Activated T-helper 2 cell treated with anti-CD3 and anti-CD28 coated beads, Interferon-gamma antibody, Interleukin-2, Interleukin-4, amounts not matched to agents 10 μg/mL and 5 μg/mL and 100 μg/mL, durations not matched to agents 14 hours and 24 hours and 36 hours (primary cell): ENCODE measurements at regions not wholly inside any gene's neighbourhood (a gene's known extent, or its start where the extent isn't known, plus 50 kb on each side); places are given as distances from the start of the nearest gene placed in this dataset.
"Not testable (repeated sequence)": the region's sequence is repeated elsewhere in the genome, so short reads cannot be mapped to it uniquely, and the experiment has no call there.

Experiments used
- DNase-seq: peaks from one replicate; pipeline ENCODE4 v3.0.0; 2021; ENCODE audit warnings: low spot score
- H3K27ac Mint-ChIP-seq: one replicate; pipeline ENCODE4 v1.8.0; 2021; ENCODE audit warnings: mixed read lengths
- H3K27me3 Mint-ChIP-seq: one replicate; pipeline ENCODE4 v1.8.0; 2021; ENCODE audit warnings: low read depth, mixed read lengths
- H3K36me3 Mint-ChIP-seq: one replicate; pipeline ENCODE4 v1.8.0; 2021; ENCODE audit warnings: low read depth, mixed read lengths
- H3K4me1 Mint-ChIP-seq: one replicate; pipeline ENCODE4 v1.8.0; 2021; ENCODE audit warnings: low read depth, mixed read lengths
- H3K4me3 Mint-ChIP-seq: one replicate; pipeline ENCODE4 v1.8.0; 2021; ENCODE audit warnings: low read depth, mild to moderate bottlenecking, moderate library complexity, mixed read lengths
- H3K9me3 Mint-ChIP-seq: one replicate; pipeline ENCODE4 v1.8.0; 2021; ENCODE audit warnings: mixed read lengths
- intact Hi-C: fragments of 100-400 bp; cut with micrococcal nuclease; formaldehyde crosslinking; loops from one replicate; pipeline ENCODE4 v1.15.1; 2023

DNA sequence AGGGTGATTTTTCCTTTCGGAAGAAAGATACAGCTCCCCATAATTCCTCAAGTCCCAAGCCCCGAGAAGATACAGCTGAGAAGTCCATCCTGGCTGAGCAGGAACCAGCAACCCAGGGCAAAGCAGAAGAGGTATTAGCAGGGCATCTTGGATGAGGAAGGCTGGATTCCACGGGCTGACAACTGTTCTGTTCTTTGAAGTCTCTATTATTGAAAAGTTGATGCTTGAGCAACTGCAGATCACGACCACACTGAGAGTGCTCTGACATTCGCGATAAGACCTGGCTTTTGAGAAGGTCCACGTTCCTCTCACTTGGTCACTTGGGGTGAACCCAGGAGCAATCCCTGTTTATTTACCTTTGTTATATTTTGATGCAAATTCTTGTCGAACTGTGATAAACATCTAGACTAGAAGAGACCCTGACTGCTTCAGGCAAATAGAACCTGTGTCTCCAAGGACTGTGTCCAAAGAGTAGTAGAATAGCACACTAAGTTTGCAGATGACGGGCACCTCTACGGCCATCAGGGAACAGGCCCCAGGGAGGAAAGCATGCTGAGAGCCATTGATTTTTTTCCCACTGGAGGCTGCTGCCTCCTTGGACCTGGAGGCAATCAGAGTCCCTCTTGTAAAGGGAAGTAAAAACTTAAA, 133.1 kb downstream of the ARL4C start:
- no peak for DNase-seq
- H3K27ac Mint-ChIP-seq, result no peak overlapping the region
- H3K4me1 Mint-ChIP-seq, result peaks cover 33% of the 10 kb centered on the region
- peaks cover 9% of the 10 kb centered on the region for H3K36me3 Mint-ChIP-seq
- H3K9me3 Mint-ChIP-seq, result peaks cover 10% of the 10 kb centered on the region
- H3K27me3 Mint-ChIP-seq, result no peaks in the 10 kb centered on the region
- H3K4me3 Mint-ChIP-seq, result no peak overlapping the region
- intact Hi-C loops, result no loop called here

DNA sequence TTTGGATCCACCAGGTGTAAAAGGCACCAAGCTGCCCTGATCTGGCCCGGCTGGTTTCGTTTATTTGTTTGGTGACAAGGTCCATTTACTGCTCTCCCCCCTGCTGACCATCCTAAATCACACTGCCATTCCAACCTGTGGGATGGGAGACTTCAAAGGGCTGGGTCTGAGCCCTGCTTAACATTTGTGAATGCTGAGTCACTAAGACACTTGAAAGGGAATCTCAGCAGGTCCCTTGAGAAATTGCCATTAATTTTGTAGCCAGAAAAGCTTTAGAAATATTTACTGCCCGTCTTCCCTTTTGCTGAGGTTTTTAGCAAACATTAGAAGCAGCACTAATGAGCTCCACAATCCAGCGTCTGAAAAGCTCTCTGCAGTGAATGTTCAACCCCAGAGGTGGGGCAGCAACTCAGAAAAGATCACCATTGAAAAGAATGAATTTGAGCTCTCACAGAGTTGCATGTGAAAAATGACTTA, 133.8 kb downstream of the ARL4C start:
- Mint-ChIP-seq H3K9me3 (peaks cover 17% of the 10 kb centered on the region), H3K27ac (no peak overlapping the region), H3K36me3 (peaks cover 15% of the 10 kb centered on the region), H3K4me1 (peaks cover 25% of the 10 kb centered on the region), H3K4me3 (no peak overlapping the region), H3K27me3 (no peaks in the 10 kb centered on the region)
- intact Hi-C loops, result no loop called here
- no peak for DNase-seq

DNA sequence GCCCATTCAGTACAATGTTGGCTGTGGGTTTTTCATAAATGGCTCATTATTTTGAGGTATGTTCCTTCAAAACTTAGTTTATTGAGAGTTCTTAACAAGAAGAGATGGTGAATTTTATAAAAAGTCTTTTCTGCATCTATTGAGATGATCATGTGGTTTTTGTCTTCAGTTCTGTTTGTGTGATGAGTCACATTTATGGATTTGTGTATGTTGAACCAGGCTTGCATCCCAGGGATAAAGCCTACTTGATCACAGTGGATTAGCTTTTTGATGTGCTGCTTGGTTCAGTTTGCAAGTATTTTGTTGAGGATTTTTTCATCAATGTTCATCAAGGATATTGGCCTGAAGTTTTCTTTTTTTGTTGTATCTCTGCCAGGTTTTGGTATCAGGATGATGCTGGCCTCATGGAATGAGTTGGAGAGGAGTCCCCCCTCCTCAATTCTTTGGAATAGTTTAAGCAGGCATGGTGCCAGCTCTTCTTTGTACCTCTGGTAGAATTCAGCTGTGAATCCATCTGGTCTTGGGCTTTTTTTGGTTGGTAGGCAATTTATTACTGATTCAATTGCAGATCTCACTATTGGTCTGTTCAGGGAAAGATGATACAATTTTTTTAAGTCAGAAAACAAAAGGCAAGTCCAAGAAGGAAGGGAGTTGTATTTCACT, 136.4 kb downstream of the ARL4C start:
- H3K27me3 Mint-ChIP-seq, H3K4me3 Mint-ChIP-seq: not testable (repeated sequence)
- peaks cover 17% of the 10 kb centered on the region for H3K9me3 Mint-ChIP-seq

DNA sequence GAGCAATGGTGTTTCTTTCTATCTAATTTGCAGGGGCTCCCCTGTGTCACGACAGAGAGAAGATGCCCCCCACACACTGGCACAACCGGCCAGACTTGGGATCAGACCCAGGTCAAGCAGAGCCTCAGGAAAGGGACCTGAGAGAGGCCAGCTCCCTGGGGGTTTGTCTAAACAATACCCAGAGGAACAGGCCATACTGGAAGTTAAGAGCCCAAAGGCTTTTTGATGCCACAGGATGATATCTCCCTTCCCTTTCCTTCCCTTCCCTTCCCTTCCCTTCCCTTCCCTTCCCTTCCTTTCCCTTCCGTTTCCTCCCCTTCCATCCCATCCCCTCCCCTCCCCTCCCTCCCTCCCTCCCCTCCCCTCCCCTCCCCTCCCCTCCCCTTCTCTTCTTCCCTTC, 139.2 kb downstream of the ARL4C start:
- peaks cover 28% of the 10 kb centered on the region for H3K9me3 Mint-ChIP-seq
- DNase-seq, result no peak
- peaks cover 25% of the 10 kb centered on the region for H3K36me3 Mint-ChIP-seq
- intact Hi-C loops, result no loop called here
- H3K27me3 Mint-ChIP-seq, result no peaks in the 10 kb centered on the region
- no peak overlapping the region for H3K27ac Mint-ChIP-seq
- no peak overlapping the region for H3K4me3 Mint-ChIP-seq
- H3K4me1 Mint-ChIP-seq, result peaks cover 30% of the 10 kb centered on the region

More for the DNA sequence above, 136.4 kb downstream of the ARL4C start:
- Mint-ChIP-seq H3K36me3 (peaks cover 16% of the 10 kb centered on the region), H3K4me1 (peaks cover 28% of the 10 kb centered on the region)
- H3K27ac Mint-ChIP-seq, intact Hi-C loops, DNase-seq: not testable (repeated sequence)

DNA sequence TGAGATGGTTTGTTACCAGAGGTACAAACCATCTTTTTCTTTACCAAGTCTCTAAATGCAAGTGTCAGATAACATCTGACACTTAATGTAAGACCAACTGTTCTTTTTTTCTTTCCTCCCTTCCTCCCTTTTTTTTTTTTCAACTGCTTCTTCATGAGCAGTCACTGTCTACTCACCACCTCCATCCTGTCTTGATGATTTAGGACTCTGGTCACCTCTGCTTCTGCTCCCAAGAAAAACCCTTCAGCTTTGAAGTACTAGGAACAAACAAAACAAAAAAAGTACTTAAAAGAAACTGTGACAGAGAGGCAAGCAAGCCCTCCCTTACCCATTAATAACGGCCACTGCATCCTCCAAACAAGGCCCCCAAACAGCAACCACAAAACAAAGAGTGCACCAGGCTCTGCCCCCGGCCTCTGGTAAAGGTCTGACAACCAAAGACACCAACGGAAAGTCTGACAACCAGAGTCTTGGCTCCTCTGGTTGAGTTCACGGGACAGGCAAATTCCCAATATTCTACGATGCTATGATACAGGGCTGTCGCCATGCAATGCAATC, 141.0 kb downstream of the ARL4C start:
- DNase-seq, result no peak
- Mint-ChIP-seq H3K9me3 (peaks cover 34% of the 10 kb centered on the region), H3K27ac (no peak overlapping the region), H3K36me3 (peaks cover 25% of the 10 kb centered on the region), H3K4me1 (peaks cover 30% of the 10 kb centered on the region), H3K4me3 (no peak overlapping the region), H3K27me3 (no peaks in the 10 kb centered on the region)
- intact Hi-C loops, result no loop called here

DNA sequence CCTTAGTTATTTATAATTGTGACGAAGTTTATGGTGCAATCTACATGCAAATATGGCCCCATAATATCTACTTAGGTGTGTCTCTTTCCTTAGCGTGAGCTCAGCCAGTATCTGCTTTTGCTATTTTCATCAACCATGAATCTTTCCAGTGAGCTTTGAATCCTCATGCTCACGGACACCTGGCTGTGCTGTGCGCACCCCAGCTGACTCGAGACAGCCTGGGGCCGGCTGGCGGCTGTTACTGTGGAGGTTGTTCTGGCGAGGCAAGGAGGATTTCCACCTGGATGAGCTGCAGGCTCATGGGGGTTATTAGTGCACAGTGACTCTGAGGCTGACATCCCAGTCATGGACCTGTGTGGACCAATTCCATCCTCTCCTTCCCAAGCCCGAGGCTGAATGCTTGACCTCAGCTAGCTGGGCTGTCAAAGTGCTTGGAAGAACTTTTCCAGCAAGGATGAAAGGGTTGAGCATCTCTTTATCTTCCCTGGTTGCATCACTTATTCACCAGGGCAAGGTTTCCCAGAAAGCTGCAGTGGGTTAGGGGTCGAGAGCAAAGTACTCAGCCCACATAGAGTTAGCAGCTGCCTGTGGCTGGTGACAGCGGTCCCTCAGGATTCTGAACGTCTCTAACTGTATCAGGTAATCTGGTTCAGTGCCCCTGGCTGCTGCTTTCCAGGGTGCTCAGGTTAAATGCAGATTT, 141.7 kb downstream of the ARL4C start:
- Mint-ChIP-seq H3K36me3 (peaks cover 24% of the 10 kb centered on the region), H3K27ac (no peak overlapping the region), H3K27me3 (no peaks in the 10 kb centered on the region), H3K4me3 (no peak overlapping the region), H3K4me1 (peaks cover 24% of the 10 kb centered on the region), H3K9me3 (peaks cover 34% of the 10 kb centered on the region)
- intact Hi-C loops, result no loop called here
- no peak for DNase-seq

DNA sequence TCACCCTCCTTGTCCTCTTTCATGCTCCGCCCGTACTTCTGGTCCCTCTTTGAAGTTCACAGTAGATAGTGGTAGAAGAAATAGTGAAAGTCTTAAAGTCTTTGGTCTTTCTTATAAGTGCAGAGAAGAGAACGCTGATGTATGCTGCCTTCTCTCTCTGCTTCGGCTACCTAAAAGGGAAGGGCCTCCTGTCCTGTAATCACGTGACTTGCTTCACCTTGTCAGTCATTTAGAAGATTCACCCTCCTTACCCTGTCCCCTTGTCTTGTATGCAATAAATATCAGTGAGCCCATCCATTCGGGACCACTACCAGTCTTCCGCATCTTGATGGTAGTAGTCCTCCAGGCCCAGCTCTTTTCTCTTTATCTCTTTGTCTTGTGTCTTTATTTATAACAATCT, 144.6 kb downstream of the ARL4C start:
- Mint-ChIP-seq H3K27ac (no peak overlapping the region), H3K27me3 (no peaks in the 10 kb centered on the region), H3K4me1 (peaks cover 32% of the 10 kb centered on the region), H3K9me3 (peaks cover 17% of the 10 kb centered on the region), H3K36me3 (peaks cover 18% of the 10 kb centered on the region), H3K4me3 (no peak overlapping the region)
- intact Hi-C loops, result no loop called here
- DNase-seq, result no peak

DNA sequence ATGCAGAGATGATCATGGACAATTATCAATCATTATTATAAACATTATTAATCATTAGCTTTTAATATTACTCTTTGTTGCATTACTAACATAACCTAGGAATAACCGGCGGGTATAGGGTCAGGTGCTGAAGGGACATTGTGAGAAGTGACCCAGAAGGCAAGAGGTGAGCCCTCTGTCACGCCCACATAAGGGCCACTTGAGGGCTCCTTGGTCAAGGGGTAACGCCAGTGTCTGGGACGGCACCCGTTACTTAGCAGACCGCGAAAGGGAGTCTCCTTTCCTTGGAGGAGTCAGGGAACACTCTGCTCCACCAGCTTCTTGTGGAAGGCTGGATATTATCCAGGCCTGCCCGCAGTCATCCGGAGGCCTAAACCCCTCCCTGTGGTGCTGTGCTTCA, 145.0 kb downstream of the ARL4C start:
- Mint-ChIP-seq H3K9me3 (peaks cover 17% of the 10 kb centered on the region), H3K36me3 (peaks cover 19% of the 10 kb centered on the region)
- not testable (repeated sequence) for H3K4me3 Mint-ChIP-seq

DNA sequence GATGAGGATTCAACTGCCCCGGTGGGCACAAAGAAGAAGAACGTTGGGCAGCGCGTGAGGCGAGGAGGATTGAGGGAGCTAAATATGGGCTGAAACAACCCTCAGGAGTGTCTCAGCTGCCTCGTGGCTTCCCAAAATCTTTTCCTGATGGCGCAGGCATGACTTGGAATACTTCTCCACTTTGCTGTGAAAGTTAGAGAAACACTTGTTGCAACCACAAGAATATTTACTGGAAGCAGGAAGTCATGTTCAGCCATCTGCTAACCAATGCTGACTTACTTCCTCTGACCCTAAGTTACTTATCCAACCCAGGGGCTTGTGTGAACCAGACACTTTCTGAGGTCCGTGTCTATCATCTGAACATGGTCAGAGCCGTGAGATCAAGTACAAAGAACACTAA, 148.8 kb downstream of the ARL4C start:
- H3K27ac Mint-ChIP-seq, result no peak overlapping the region
- H3K4me1 Mint-ChIP-seq, result peaks cover 22% of the 10 kb centered on the region
- H3K4me3 Mint-ChIP-seq, result no peak overlapping the region
- intact Hi-C loops, result no loop called here
- no peaks in the 10 kb centered on the region for H3K27me3 Mint-ChIP-seq
- H3K36me3 Mint-ChIP-seq, result peaks cover 13% of the 10 kb centered on the region
- no peak for DNase-seq
- peaks cover 10% of the 10 kb centered on the region for H3K9me3 Mint-ChIP-seq

More for the DNA sequence above, 145.0 kb downstream of the ARL4C start:
- H3K27ac Mint-ChIP-seq, H3K27me3 Mint-ChIP-seq, intact Hi-C loops, DNase-seq: not testable (repeated sequence)
- H3K4me1 Mint-ChIP-seq, result peaks cover 31% of the 10 kb centered on the region

DNA sequence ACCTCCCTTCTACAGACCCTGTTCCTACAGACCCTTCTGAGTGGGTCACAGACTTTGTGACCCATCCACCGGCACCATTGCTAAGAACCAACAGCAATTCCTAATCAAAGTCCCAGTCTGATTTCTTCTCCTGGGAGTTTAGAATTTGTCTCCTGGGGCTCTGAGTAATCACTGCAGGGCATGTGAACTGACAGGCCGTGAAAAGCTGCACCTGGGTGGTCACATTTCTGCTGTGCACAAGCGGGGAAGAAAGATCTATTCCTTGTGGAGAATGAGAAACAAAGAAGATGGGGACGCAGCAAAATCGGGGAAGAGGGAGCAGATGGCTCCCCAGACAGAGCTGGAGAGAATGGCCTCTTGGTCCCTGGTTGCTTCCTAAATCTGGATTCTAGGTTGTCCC, 151.0 kb downstream of the ARL4C start:
- no peaks in the 10 kb centered on the region for H3K27me3 Mint-ChIP-seq
- H3K9me3 Mint-ChIP-seq, result no peaks in the 10 kb centered on the region
- peaks cover 22% of the 10 kb centered on the region for H3K4me1 Mint-ChIP-seq
- H3K4me3 Mint-ChIP-seq, result no peak overlapping the region
- H3K27ac Mint-ChIP-seq, result no peak overlapping the region
- no peak for DNase-seq
- peaks cover 10% of the 10 kb centered on the region for H3K36me3 Mint-ChIP-seq
- intact Hi-C loops, result no loop called here

DNA sequence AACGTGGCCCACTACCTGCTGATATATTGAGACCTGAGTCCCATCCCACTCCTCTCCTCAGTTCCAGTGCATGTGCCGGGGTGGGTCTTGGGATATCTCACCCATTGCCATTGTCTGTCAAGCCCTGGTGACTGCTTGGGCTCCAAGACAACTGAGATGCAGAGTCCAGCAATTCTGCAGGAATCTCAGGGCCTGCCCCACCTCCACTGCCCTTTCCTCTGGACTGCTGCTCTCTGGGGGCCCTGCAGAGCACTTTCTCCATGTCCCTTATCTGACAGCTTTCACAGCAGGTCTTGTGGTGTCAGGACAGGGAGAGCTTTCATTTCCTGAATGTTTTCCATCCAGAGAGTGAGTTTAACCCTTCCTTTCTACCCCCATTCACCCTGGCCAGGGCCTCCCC, 152.9 kb downstream of the ARL4C start:
- DNase-seq, result no peak
- no peak overlapping the region for H3K4me3 Mint-ChIP-seq
- H3K27me3 Mint-ChIP-seq, result no peaks in the 10 kb centered on the region
- H3K4me1 Mint-ChIP-seq, result peaks cover 22% of the 10 kb centered on the region
- peaks cover 8% of the 10 kb centered on the region for H3K9me3 Mint-ChIP-seq
- intact Hi-C loops, result no loop called here
- H3K27ac Mint-ChIP-seq, result no peak overlapping the region
- H3K36me3 Mint-ChIP-seq, result peaks cover 18% of the 10 kb centered on the region

DNA sequence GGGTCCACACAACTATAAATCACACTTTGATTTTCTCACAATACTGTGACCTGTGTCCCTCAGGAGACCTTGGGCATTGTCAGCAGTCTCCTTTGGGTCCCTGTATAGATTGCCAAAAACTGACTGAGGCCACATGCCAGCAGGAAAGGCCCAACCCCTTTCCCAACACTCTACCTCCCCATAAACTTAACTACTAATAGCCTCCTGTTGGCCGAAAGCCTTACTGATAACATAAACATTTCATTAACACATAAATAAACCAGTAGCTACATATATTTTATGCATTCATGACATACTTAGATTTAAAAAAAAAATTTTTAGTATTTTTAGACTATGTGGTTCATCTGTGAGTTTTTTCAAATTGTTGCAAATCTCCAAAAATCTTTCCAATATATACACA, 153.5 kb downstream of the ARL4C start:
- H3K27ac Mint-ChIP-seq, result no peak overlapping the region
- H3K36me3 Mint-ChIP-seq, result peaks cover 20% of the 10 kb centered on the region
- H3K27me3 Mint-ChIP-seq, result no peaks in the 10 kb centered on the region
- no peak for DNase-seq
- intact Hi-C loops, result no loop called here
- peaks cover 21% of the 10 kb centered on the region for H3K4me1 Mint-ChIP-seq
- peaks cover 12% of the 10 kb centered on the region for H3K9me3 Mint-ChIP-seq
- no peak overlapping the region for H3K4me3 Mint-ChIP-seq
